ENCODE measurements at regions not wholly inside any gene's neighbourhood (a gene's known extent, or its start where the extent isn't known, plus 50 kb on each side); places are given as distances from the start of the nearest gene placed in this dataset.

GRCh38 chr14:101250336-101250947 is 310.9 kb upstream of the DIO3 start:
- TF ChIP-seq POLR2A (IDR thresholded peaks at IDR 0.05; ENCODE audit: low read length) (no peak), GATA1 (IDR thresholded peaks at IDR 0.05; ENCODE audit: low read depth, low read length) (no peak)
